ENCODE measurements at regions not wholly inside any gene's neighbourhood (a gene's known extent, or its start where the extent isn't known, plus 50 kb on each side); places are given as distances from the start of the nearest gene placed in this dataset.

GRCh38 chr10:36185097-36185496 lies 543.0 kb upstream of the FZD8 start:
- TF ChIP-seq CTCF (conservative IDR thresholded peaks at IDR 0.05) (no peak), EZH2 (IDR thresholded peaks at IDR 0.05; ENCODE audit: low read depth) (no peak)
- no peaks in the 10 kb centered on the region for H3F3A ChIP-seq (ENCODE audit: insufficient read depth, low read depth)
- no peaks in the 10 kb centered on the region for H3K4me1 ChIP-seq (replicated peaks; ENCODE audit: insufficient read depth)
- no peak overlapping the region for H2AFZ ChIP-seq
- H4K20me1 ChIP-seq (ENCODE audit: insufficient read depth) = no peaks in the 10 kb centered on the region
- ChIA-PET POLR2A (ENCODE audit: unreplicated experiment) (no interaction called here), CTCF (no interaction called here)
- intact Hi-C loops (cut with micrococcal nuclease; ENCODE audit: unreplicated experiment) = no loop called here
- no peaks in the 10 kb centered on the region for H3K79me2 ChIP-seq (ENCODE audit: low read depth)
- H3K27me3 ChIP-seq (ENCODE audit: insufficient read depth, low read depth) = no peaks in the 10 kb centered on the region
- H3K36me3 ChIP-seq (ENCODE audit: low read depth) = no peaks in the 10 kb centered on the region
- H3K9me3 ChIP-seq (ENCODE audit: insufficient read depth, low read depth) = no peaks in the 10 kb centered on the region
- no peak overlapping the region for H3K4me3 ChIP-seq
- no TSS peak for BruUV-seq (replicated peaks)
- no peak overlapping the region for H3K4me2 ChIP-seq
- no peaks in the 10 kb centered on the region for H3K9me2 ChIP-seq (ENCODE audit: insufficient read depth)
- DNase-seq = no peak
- no peak overlapping the region for H3K27ac ChIP-seq

- no peak for DNase-seq
- Histone ChIP-seq H3K27me3 (ENCODE audit: insufficient read depth, low read depth) (no peaks in the 10 kb centered on the region), H2AFZ (no peak overlapping the region), H3K27ac (no peak overlapping the region), H3K9me2 (ENCODE audit: insufficient read depth) (no peaks in the 10 kb centered on the region), H3K9me3 (ENCODE audit: insufficient read depth, low read depth) (no peaks in the 10 kb centered on the region), H3K4me3 (no peak overlapping the region), H3K4me2 (no peak overlapping the region), H4K20me1 (ENCODE audit: insufficient read depth) (no peaks in the 10 kb centered on the region), H3F3A (ENCODE audit: insufficient read depth, low read depth) (no peaks in the 10 kb centered on the region), H3K79me2 (ENCODE audit: low read depth) (no peaks in the 10 kb centered on the region), H3K36me3 (ENCODE audit: low read depth) (no peaks in the 10 kb centered on the region), H3K4me1 (replicated peaks; ENCODE audit: insufficient read depth) (no peaks in the 10 kb centered on the region)
- no peak for TF ChIP-seq CTCF (conservative IDR thresholded peaks at IDR 0.05)
- no peak for TF ChIP-seq EZH2 (IDR thresholded peaks at IDR 0.05; ENCODE audit: low read depth)
- ChIA-PET POLR2A (ENCODE audit: unreplicated experiment) (no interaction called here), CTCF (no interaction called here)
- BruUV-seq (replicated peaks) = no TSS peak
- intact Hi-C loops (cut with micrococcal nuclease; ENCODE audit: unreplicated experiment) = no loop called here
These were observed 541.6 kb upstream of the FZD8 start for GRCh38 chr10:36183726-36184125.

- Histone ChIP-seq H3K4me1 (replicated peaks; ENCODE audit: insufficient read depth) (no peaks in the 10 kb centered on the region), H3K27me3 (ENCODE audit: insufficient read depth, low read depth) (no peaks in the 10 kb centered on the region), H2AFZ (no peak overlapping the region), H3K79me2 (ENCODE audit: low read depth) (no peaks in the 10 kb centered on the region), H3K27ac (no peak overlapping the region), H3K4me3 (no peak overlapping the region), H3K36me3 (ENCODE audit: low read depth) (no peaks in the 10 kb centered on the region), H4K20me1 (ENCODE audit: insufficient read depth) (no peaks in the 10 kb centered on the region), H3K9me2 (ENCODE audit: insufficient read depth) (no peaks in the 10 kb centered on the region), H3K9me3 (ENCODE audit: insufficient read depth, low read depth) (no peaks in the 10 kb centered on the region), H3F3A (ENCODE audit: insufficient read depth, low read depth) (no peaks in the 10 kb centered on the region), H3K4me2 (no peak overlapping the region)
- CTCF ChIA-PET = no interaction called here
- no TSS peak for BruUV-seq (replicated peaks)
- POLR2A ChIA-PET (ENCODE audit: unreplicated experiment) = no interaction called here
- DNase-seq = no peak
- intact Hi-C loops (cut with micrococcal nuclease; ENCODE audit: unreplicated experiment) = no loop called here
- no peak for TF ChIP-seq EZH2 (IDR thresholded peaks at IDR 0.05; ENCODE audit: low read depth)
- no peak for TF ChIP-seq CTCF (conservative IDR thresholded peaks at IDR 0.05)
These were observed 541.0 kb upstream of the FZD8 start for GRCh38 chr10:36183056-36183455.
